ENCODE measurements at regions not wholly inside any gene's neighbourhood (a gene's known extent, or its start where the extent isn't known, plus 50 kb on each side); places are given as distances from the start of the nearest gene placed in this dataset.

DNA sequence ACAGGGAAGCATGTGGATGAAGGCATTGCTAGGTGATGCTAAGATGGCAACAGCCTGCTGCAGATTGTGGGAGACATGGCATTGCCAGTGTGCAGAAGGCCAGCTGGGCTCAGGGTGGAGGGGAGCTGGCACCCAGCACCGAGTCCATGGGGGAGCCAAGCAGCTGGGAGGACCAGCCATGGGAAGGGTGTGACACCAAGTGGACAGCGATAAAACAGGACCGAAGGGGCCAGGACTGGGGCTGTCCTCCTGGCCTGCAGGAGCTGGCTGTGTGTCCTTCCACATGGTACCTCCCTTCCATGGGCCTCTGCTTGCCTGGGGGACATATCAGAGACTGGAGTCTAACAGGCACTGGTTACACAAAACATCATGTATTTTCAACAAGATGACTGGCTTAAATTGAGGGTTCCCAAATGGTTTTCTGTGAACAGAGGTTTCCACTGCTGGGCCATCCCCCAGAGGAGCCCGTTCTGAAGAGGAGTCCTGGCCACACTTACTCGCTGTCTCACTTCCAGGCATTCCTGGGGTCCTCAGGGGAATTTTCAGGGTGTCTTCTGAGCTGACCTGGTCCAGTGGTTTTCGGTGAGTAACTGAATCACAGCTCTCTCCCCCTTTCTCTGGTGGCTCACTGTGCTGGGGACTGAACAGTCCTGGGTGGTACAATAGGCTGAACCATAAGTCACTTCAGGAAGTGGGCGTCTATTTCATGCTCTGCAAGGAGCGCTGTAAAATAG lies 60.4 kb upstream of the TNP1 start:
- DNase-seq: no peak

DNA sequence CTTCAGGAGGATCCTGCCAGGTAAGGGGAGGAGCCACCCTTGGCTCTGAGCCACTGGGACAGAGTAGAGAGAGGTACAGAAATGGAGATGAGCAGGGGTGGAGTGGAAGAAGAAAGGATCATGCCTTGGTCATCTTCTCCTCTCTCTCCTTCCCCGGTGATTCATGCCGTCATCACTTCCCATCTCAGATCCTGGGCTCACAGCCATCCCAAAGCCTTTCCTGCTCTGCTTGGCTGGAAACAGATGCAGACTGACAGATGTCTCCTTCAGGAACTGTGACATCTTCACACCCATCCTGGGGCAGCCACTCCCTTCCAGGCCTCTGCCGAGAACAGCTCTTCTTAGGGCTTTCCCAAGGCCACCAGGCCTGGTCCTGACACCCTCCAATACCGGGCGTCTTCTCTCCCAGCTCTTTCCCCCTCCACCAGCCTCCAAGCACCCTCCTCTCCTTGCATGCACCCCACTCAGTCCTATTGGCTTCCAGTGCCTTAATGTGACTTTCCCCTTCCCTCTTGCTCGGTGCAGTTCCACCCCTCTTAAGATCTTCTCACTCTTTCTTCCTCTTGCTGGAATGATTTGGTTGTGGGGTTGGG lies 58.3 kb upstream of the TNP1 start:
- no peak for DNase-seq

- DNase-seq: no peak
Measured at GRCh38 chr2:216916956-216917650, 57.2 kb upstream of the TNP1 start.

DNA sequence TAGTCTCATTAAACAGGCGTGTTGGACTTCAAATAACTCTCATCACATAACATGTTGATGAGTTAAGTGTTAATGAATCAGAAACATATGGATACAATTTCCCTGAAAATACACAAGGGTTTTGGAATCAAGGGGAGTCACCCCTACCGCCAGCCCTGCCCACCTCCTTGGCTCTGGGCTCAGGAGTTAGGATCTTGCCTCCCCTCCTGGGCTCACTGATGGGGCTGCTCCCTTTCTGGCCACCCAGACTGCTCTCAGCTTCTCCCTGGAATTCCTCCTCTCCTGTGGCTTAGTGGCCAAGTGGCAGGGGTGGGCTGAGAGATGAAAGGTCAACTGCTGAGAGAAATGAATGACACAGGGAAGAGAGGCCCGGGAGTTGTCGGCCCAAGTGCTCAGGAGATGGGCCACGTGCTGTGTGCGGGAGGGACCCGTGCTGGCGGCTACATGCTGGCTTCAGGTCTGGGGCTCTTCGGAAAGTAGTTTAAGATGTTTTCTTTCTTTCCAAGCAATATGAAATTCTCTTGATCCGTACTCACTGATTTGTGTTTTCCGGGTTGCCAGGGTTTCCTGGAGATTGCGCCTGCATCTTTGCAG lies 55.8 kb upstream of the TNP1 start:
- no peak for DNase-seq

DNA sequence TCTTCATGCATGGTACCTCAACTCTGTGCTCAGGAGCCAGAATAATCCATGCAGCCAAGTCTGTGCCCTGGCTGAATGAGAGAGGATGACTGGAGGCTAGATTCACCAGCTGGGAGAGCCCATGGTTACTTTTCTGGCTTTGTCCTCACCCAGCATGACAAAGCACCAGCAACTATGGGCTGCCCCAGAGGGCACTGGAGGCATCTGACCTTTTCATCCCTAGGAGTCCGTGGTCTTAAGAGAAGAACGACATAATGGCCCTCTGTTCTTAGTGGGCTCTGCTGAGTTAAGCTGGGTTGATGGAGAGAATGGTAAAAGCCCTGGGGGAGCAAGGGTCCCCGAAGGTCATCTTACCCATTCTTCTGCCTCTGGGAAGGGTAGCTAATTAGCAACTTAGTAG lies 54.6 kb upstream of the TNP1 start:
- DNase-seq: no peak

DNA sequence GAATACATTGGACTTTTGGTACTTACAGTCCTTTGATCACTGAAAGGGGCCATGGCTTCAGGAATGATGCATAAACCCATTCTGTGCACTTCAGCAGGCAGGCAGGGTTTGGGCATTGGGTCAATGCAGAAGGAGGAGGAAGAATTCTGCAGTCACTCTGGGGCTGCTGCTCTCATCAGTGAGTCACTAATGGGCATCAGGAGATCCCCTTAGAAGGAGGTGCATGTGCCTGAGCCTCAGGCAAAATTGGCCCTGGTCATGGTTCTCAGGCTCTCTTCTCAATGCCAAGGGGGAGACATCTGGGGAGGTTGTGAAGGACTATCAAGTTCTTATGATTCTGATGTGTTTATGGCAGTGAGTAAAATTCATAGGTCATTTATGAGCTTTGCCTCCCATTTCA lies 52.0 kb upstream of the TNP1 start:
- DNase-seq: no peak

GRCh38 chr2:216911008-216911407 lies 51.1 kb upstream of the TNP1 start:
- DNase-seq: no peak

- DNase-seq: no peak
Measured at GRCh38 chr2:216909541-216910210, 49.8 kb upstream of the TNP1 start.

All from activated CD4-positive, alpha-beta T cell treated with anti-CD3 and anti-CD28 coated beads, Interleukin-2, amount 50 U/mL, for 4 hours (primary cell).